Stimulated activated naive CD8-positive, alpha-beta T cell treated with anti-CD3 and anti-CD28 coated beads, Interleukin-15, Interleukin-2, amounts not matched to agents 100 U/mL and 50 U/mL, for 24 hours (primary cell): ENCODE measurements at regions not wholly inside any gene's neighbourhood (a gene's known extent, or its start where the extent isn't known, plus 50 kb on each side); places are given as distances from the start of the nearest gene placed in this dataset.
"Not testable (repeated sequence)": the region's sequence is repeated elsewhere in the genome, so short reads cannot be mapped to it uniquely, and the experiment has no call there.

ENCODE experiments used
- ATAC-seq: fragments of 150-1000 bp; cut with Tn5 transposase; one replicate; pipeline ENCODE4 v1.10.0; 2021
- DNase-seq: peaks from one replicate; pipeline ENCODE4 v3.0.0; 2021

GRCh38 chr3:22691407-22691806, 511.7 kb upstream of the UBE2E2 start:
- ATAC-seq: no peak

GRCh38 chr3:22691856-22692628, 511.1 kb upstream of the UBE2E2 start:
- DNase-seq (no peak), ATAC-seq (no peak)

More at GRCh38 chr3:22691407-22691806, 511.7 kb upstream of the UBE2E2 start:
- no peak for DNase-seq

DNA sequence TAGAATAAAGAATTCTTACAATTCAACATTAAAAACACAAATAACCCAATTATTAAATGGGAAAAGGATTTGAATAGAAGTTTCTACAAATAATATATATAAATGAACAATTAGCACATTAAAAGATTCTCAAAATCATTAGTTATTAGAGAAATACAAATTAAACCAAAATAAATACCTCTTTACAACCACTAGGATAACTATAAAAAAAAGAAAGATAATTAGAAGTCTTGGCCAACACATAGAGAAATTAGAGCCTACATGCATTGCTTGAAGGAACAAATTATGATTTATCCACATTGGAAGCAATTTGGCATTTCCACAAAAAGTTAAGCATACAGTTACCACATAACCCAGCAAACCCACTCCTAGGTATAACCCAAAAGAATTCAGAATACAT, 502.3 kb upstream of the UBE2E2 start:
- DNase-seq (no peak), ATAC-seq (no peak)

- no peak for DNase-seq
- ATAC-seq: no peak
Observed at GRCh38 chr3:22704166-22704565, 499.0 kb upstream of the UBE2E2 start.

DNA sequence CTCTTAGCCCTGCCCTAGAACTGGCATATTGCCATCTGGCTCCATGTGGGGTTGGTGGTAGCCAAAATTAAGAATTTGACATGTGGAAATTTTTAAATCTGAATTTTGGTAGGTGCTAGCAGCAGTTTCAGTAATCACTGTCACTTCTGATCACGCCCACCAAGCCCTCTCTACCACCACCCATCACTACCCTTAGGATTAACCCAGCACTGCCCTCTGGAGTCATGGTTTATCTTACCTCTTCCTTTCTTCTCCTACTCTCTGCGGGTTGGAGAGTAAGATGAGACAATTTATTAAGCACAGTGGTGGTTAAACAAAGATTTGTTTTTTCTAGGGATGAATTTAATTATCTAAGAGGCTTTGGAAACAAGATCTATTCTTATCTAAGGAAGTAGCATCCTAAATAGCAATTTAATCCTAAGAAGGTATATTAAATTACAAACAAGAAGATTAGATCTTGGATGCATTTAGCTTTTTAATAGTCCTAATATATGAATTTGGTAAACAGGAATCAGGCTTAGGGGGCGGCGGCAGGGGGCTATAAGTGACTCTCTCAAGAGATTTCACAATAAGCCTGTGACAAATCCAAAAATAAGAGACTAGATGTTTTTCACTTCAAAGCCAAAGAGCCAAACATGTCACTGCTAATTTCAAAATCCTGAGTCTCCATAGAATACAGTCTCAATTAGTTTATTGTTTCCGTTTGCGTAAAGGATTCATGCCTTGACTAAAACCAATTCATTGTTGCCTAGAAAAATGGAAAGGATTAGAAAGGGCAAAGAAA, 498.4 kb upstream of the UBE2E2 start:
- ATAC-seq (no peak), DNase-seq (no peak)

GRCh38 chr3:22706922-22707321, 496.2 kb upstream of the UBE2E2 start:
- not testable (repeated sequence) for ATAC-seq, DNase-seq

GRCh38 chr3:22713936-22714335, 489.2 kb upstream of the UBE2E2 start:
- DNase-seq (no peak), ATAC-seq (no peak)

DNA sequence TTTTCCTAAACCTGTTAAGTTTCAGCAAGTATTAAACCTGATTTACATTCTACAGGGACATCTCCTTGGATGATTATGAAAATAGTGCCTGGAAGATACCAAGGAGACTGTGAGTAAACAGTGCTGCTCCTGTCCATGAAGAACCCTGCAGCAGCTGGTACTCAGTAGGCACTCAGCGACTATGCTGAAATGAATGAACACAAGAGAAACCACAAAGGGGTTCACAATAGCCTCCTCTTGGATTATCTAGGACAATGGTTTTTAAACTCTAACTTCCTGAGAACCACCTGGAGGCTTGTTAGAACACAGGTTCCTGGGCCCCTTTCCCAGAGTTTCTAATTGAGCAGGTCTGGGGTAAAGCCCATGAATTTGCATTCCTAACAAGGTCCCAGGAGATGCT, 488.4 kb upstream of the UBE2E2 start:
- DNase-seq (no peak), ATAC-seq (no peak)

- DNase-seq (no peak), ATAC-seq (no peak)
Observed at GRCh38 chr3:22720596-22720995, 482.5 kb upstream of the UBE2E2 start.

DNA sequence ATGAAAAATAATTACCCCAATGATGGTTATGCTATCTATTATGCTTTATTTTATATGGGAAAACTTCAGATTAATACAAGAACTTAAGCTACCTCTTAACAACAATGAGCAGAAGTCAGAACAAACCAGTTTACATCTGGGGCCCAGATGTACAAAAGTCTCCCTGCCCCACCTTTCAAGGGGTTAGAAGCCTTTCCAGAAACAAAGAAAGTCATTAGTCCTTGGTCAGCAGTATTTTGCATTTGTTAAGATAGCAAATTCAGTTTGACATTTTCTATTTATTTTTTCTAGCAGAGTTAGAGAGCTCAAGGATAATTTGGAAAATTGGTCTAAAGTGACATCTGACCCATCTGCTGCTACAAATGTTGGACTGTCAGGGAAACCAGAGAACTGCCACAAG, 478.7 kb upstream of the UBE2E2 start:
- no peak for ATAC-seq
- DNase-seq: no peak

DNA sequence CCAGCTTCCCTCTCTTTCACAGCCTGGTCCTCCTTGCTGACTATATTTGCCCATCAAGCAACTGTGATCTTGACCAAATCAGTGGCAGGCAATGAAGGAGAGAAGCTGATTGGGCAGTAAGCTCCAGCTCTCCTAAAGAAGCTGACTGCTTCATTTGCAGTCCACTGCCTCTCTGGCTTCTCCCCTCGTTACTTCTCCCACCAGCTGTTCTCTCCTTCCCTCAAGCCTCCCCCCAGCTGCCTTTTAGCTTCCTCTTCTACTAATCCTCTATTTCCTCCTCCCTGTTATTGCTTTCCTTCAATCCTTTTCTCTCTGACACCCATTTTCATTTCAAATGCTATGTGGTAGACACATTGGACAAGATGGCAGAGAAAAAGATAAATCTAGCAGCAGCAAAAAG, 474.7 kb upstream of the UBE2E2 start:
- ATAC-seq (no peak), DNase-seq (no peak)

DNA sequence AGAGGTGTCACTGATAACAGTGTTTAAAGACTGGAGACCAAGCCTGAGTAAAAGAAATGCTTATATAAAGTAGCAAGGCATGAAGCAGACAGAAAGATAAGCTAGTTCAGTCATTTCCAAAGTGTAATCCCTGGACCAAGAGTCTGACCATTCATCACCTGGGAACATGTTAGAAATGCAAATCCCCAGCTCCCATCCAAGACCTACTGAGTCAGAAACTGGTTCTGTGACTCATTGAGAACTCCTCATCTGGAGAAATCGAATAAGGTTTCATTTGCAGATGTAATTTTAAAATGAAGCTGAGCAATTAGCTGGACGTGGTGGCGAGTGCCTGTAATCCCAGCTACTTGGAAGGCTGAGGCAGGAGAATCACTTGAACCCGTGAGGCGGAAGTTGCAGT, 473.9 kb upstream of the UBE2E2 start:
- ATAC-seq: no peak
- no peak for DNase-seq

DNA sequence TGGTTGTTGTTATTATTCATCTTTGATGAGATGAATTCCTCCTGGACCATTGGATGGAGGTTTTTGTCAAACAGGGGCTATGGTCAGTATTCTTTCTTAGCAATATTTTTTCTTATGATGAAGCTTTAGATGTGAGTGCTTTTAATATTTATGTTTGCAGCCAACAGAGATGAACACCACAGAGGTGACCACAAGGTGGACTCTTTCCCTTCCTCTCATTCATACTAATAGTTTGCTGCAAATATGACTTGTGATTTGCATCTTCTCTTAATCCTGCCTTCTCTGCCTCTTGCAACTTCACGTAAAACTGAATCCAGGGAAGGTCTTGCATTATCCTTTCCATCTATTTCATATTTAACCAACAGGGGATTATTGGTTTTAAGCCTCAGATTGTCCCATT, 473.1 kb upstream of the UBE2E2 start:
- DNase-seq (no peak), ATAC-seq (no peak)

- DNase-seq: no peak
- ATAC-seq: no peak
Observed at GRCh38 chr3:22730701-22731100, 472.4 kb upstream of the UBE2E2 start.

- no peak for DNase-seq
- no peak for ATAC-seq
Observed at GRCh38 chr3:22731901-22732300, 471.2 kb upstream of the UBE2E2 start.

- no peak for ATAC-seq
- no peak for DNase-seq
Observed at GRCh38 chr3:22732641-22733040, 470.5 kb upstream of the UBE2E2 start.

- ATAC-seq: no peak
- DNase-seq: no peak
Observed at GRCh38 chr3:22734207-22734606, 468.9 kb upstream of the UBE2E2 start.

- DNase-seq: no peak
Observed at GRCh38 chr3:22734756-22735155, 468.4 kb upstream of the UBE2E2 start.

GRCh38 chr3:22735373-22735772, 467.8 kb upstream of the UBE2E2 start:
- no peak for DNase-seq

More at GRCh38 chr3:22734756-22735155, 468.4 kb upstream of the UBE2E2 start:
- ATAC-seq: no peak

GRCh38 chr3:22743386-22743785, 459.7 kb upstream of the UBE2E2 start:
- not testable (repeated sequence) for ATAC-seq, DNase-seq

More at GRCh38 chr3:22735373-22735772, 467.8 kb upstream of the UBE2E2 start:
- ATAC-seq: no peak

DNA sequence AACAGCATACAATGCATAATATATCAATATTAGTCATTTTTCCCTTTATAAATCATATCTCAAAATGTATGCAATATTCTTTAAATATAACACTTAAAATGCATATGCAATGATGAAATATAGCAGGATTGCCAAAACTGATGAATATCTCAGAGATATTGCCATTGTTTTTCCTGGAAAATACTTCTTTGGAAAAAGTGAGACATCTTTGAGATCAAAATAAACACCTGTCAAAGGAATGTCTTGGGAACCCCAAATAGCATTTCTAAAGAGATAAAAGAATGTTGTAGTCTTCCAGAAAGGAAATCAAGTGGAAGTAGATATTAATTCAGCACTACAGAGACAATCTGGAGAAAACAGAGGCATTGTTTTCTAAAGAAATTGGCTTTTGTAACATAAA, 457.8 kb upstream of the UBE2E2 start:
- no peak for ATAC-seq
- DNase-seq: no peak

DNA sequence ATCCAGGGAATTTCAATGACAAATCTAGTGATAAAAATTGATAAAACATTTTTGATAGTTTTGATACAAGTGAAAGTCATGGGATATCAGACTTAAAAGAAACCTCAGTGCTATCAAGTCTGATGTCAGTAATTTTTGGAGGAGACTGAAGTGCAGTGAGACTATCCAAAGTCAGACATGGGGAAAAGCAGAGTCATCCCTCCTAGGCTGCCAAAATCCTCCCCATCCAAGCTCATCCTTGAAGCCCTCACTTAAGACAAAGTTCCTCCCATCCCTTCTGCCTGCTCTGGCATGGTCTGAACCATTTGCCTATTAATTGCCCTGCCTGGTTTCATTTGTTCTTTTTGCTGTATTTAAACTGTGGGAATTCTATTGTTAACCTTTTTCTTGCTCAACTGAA, 456.9 kb upstream of the UBE2E2 start:
- ATAC-seq (no peak), DNase-seq (no peak)

GRCh38 chr3:22748453-22749045, 454.6 kb upstream of the UBE2E2 start:
- ATAC-seq: no peak

More at GRCh38 chr3:22748453-22749045, 454.6 kb upstream of the UBE2E2 start:
- no peak for DNase-seq
